Neutrophil (primary cell): ENCODE measurements at regions not wholly inside any gene's neighbourhood (a gene's known extent, or its start where the extent isn't known, plus 50 kb on each side); places are given as distances from the start of the nearest gene placed in this dataset.

Experiments used
- H3K27ac ChIP-seq: fragments of 200-600 bp; sonication (generic); 2 replicates; pipeline ENCODE4 v1.5.1; 2016; ENCODE audit warnings: mild to moderate bottlenecking, moderate library complexity
- H3K27me3 ChIP-seq: fragments of 200-600 bp; sonication (generic); 2 replicates; pipeline ENCODE4 v1.6.0; 2016; ENCODE audit warnings: mild to moderate bottlenecking
- H3K36me3 ChIP-seq: fragments of 200-600 bp; sonication (generic); 2 replicates; pipeline ENCODE4 v1.5.1; 2017
- H3K4me1 ChIP-seq, 2 experiments: fragments of 200-600 bp in 1 of 2; sonication (generic) in 1 of 2; 1 replicate in 1 of 2; 2 replicates in 1 of 2; pipeline versions ENCODE4 v1.5.1 to v1.6.1; 2013 to 2016; ENCODE audit warnings: low read depth in 1 of 2, low read length in 1 of 2, mild to moderate bottlenecking in 1 of 2, moderate library complexity in 1 of 2; ENCODE audit not compliant: control insufficient read depth in 1 of 2, insufficient read depth in 1 of 2
- H3K4me3 ChIP-seq, 2 experiments: fragments of 200-600 bp in 1 of 2; sonication (generic) in 1 of 2; 1 replicate in 1 of 2; 2 replicates in 1 of 2; pipeline ENCODE4 v1.5.1; 2013 to 2016; ENCODE audit warnings: low read depth in 1 of 2, low read length in 1 of 2, mild to moderate bottlenecking in 1 of 2, moderate library complexity in 1 of 2
- H3K9me3 ChIP-seq: fragments of 200-600 bp; sonication (generic); 2 replicates; pipeline ENCODE4 v1.5.1; 2016
- TF ChIP-seq, protein P1 (sequence below): fragments of 200-600 bp; sonication (generic); IDR thresholded peaks from 2 replicates; pipeline ENCODE4 v1.5.1; 2016; ENCODE audit warnings: antibody characterized with exemption

DNA sequence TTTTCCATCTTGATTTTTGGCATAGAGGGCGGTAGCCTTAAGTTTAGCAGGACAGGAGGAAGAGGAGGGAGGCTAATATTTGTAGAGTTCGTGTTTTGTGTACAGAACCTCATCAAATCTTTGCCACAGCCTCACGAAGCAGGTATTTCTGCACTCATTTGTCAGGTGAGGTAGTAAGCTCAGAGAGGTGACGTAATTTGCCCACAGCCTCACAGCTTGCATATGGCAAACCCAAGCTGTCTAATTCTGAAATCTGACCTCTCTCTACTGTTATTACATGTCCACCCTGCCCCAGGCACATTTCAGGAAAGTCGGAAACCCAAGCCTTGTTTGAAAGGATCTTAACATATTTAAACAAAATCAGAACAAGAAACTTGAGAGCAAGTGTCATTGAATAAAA lies 91.1 kb upstream of the TPM1 start:
- TF ChIP-seq, protein P1, sequence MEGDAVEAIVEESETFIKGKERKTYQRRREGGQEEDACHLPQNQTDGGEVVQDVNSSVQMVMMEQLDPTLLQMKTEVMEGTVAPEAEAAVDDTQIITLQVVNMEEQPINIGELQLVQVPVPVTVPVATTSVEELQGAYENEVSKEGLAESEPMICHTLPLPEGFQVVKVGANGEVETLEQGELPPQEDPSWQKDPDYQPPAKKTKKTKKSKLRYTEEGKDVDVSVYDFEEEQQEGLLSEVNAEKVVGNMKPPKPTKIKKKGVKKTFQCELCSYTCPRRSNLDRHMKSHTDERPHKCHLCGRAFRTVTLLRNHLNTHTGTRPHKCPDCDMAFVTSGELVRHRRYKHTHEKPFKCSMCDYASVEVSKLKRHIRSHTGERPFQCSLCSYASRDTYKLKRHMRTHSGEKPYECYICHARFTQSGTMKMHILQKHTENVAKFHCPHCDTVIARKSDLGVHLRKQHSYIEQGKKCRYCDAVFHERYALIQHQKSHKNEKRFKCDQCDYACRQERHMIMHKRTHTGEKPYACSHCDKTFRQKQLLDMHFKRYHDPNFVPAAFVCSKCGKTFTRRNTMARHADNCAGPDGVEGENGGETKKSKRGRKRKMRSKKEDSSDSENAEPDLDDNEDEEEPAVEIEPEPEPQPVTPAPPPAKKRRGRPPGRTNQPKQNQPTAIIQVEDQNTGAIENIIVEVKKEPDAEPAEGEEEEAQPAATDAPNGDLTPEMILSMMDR, result no peak
- H3K36me3 ChIP-seq, result no peaks in the 10 kb centered on the region
- no peak overlapping the region for H3K4me3 ChIP-seq
- H3K4me1 ChIP-seq, result no peaks in the 10 kb centered on the region
- no peak overlapping the region for H3K27ac ChIP-seq
- no peaks in the 10 kb centered on the region for H3K9me3 ChIP-seq
- peaks cover 92% of the 10 kb centered on the region for H3K27me3 ChIP-seq

DNA sequence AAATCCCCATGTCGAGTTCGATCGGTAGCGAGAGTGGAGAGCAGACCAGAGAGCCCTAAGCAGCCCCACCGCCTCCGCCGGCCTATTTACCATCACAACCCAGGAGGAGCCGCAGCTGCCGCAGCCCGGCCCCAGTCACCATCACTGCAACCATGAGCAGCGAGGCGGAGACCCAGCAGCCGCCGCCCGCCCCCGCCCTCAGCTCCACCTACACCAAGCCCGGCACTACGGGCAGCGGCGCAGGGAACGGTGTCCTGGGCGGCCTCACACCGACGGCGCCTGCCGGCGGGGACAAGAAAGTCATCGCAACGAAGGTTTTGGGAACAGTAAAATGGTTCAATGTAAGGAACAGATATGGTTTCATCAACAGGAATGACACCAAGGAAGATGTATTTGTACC lies 89.5 kb upstream of the TPM1 start:
- no peak overlapping the region for H3K4me3 ChIP-seq
- H3K27me3 ChIP-seq, result peaks cover 83% of the 10 kb centered on the region
- H3K27ac ChIP-seq, result no peak overlapping the region
- TF ChIP-seq, protein P1, result no peak
- H3K9me3 ChIP-seq, result no peaks in the 10 kb centered on the region
- no peaks in the 10 kb centered on the region for H3K4me1 ChIP-seq
- no peaks in the 10 kb centered on the region for H3K36me3 ChIP-seq

DNA sequence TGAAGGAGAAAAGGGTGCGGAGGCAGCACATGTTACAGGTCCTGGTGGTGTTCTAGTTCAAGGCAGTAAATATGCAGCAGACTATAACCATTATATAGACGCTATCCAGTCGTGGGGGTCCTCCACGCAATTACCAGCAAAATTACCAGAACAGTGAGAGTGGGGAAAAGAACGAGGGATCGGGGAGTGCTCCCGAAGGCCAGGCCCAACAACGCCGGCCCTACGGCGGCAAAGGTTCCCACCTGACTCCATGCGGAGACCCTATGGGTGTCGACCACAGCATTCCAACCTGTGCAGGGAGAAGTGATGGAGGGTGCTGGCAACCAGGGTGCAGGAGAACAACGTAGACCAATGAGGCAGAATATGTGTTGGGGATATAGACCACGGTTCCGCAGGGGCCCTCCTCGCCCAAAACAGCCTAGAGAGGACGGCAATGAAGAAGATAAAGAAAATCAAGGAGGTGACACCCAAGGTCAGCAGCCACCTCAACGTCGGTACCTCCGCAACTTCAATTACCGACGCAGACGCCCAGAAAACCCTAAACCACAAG lies 89.0 kb upstream of the TPM1 start:
- Histone ChIP-seq H3K4me1 (no peaks in the 10 kb centered on the region), H3K27me3 (peaks cover 77% of the 10 kb centered on the region), H3K9me3 (no peaks in the 10 kb centered on the region), H3K4me3 (no peak overlapping the region), H3K27ac (no peak overlapping the region), H3K36me3 (no peaks in the 10 kb centered on the region)
- TF ChIP-seq, protein P1, result no peak

DNA sequence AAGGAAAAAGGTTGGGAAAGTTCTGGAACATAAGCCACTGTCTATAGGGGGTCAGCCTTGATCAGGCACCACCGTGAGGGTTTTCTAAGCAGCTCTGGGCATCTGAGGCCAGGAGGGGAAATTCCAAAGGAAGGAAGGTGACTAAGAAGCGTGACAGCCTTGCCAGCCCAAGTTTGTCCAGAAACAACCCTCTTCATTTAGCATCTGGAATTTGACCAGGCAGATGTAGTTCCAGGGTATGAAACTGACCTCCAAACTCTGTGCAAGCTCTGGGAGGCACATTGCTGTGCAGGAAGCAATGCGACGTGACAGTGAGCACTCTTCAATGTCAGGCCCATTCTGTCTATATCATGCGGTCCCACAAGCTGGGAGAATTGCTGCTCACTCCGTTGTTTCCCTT lies 85.4 kb upstream of the TPM1 start:
- Histone ChIP-seq H3K4me1 (no peaks in the 10 kb centered on the region), H3K27me3 (peaks cover 42% of the 10 kb centered on the region)
- TF ChIP-seq, protein P1, result no peak

DNA sequence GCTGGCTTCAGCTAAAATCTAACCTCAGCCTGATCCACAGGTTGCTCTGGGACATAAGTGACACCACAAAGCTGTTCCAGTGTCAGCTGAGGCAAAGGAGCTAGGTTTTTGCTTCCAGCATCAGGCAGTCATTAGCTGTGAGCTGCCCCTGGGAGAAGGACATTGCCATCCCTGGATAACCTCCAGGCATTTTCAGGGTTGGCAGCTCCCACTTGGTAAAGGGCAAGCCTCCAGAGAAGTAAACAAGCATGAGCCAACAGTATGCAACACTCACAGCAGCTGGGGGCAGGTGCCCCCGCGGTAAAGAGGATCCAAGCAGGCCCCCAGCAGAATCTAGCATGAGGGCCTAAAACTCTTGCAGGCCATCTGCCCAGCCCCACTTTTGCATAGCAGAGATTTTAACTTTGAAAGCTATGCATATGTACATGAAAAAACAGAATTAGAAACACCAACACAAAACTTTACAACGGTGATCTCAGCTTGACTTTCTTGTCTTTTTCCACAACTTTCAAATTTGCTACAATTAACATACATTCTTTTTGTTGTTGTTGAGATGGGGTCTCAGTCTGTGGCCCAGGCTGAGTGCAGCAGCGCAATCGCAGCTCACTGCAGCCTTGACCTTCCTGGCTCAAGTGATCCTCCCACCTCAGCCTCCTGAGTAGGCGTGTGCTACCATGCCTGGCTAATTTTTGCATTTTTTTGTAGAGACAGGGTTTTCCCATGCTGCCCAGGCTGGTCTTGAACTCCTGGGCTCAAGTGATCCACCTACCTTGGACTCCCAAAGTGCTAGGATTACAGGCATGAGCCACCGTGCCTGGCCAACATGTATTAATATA lies 83.8 kb upstream of the TPM1 start:
- Histone ChIP-seq H3K9me3 (no peaks in the 10 kb centered on the region), H3K4me1 (no peaks in the 10 kb centered on the region), H3K27ac (no peak overlapping the region), H3K4me3 (no peak overlapping the region), H3K27me3 (peaks cover 25% of the 10 kb centered on the region), H3K36me3 (no peaks in the 10 kb centered on the region)
- TF ChIP-seq, protein P1, result no peak

More for the DNA sequence above, 85.4 kb upstream of the TPM1 start:
- Histone ChIP-seq H3K36me3 (no peaks in the 10 kb centered on the region), H3K9me3 (no peaks in the 10 kb centered on the region), H3K27ac (no peak overlapping the region), H3K4me3 (no peak overlapping the region)
